ENCODE measurements at regions not wholly inside any gene's neighbourhood (a gene's known extent, or its start where the extent isn't known, plus 50 kb on each side); places are given as distances from the start of the nearest gene placed in this dataset.
"Not testable (repeated sequence)": the region's sequence is repeated elsewhere in the genome, so short reads cannot be mapped to it uniquely, and the experiment has no call there.

GRCh38 chr22:22977479-22978200, 90.0 kb downstream of the IGLL5 start:
- DNase-seq: no peak

DNA sequence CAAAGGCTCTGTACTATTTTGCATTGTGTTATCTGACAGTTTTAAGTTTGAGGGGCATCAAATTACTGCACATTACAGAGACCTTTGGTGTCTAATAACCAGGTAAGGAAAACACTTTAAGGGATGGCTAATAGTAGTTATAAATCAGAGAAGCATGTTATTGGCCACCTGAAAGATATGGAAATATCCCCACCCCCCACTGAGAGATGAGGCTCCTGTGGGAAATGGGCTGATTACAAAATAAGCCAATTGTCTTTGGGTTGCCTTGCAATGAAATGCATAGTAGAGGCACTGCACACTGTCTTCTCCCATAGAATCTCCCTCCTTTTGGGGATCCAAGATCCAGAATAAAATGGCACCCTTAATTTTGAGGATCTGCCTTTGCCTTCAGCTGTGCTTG, 91.0 kb downstream of the IGLL5 start:
- DNase-seq: no peak

DNA sequence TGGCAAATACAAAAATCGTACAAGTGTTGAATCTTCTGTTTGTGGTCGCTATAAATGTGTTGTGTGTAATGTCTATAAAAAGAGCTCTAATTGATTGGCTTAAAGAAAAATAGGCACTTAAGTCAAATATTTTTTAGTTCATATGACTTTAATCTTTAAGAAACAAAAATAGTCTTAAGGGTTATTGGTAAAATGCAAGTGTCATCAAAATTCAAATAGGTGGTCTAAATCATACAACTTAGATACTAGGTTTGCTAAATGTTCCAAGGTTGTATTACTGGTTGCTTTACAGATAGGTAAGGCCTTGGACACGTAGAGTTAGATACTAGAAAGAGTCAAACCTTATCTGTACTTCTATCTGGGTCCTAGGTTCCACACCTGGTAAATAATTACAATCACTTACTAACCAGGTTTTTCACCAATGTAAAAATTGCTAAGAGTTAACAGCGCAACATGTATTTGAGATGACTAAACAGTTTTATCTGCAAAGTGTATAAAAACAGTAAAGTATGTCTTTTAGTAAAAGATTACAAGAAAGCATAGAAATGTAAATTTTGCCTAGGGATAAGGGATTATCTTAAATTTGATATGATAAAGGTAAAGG, 91.1 kb upstream of the GNAZ start:
- no peak for DNase-seq

- DNase-seq: no peak
Measured at GRCh38 chr22:22979954-22980353, 90.4 kb upstream of the GNAZ start.

- DNase-seq: no peak
Measured at GRCh38 chr22:22981670-22982571, 88.4 kb upstream of the GNAZ start.

GRCh38 chr22:22982616-22983015, 87.7 kb upstream of the GNAZ start:
- no peak for DNase-seq

DNA sequence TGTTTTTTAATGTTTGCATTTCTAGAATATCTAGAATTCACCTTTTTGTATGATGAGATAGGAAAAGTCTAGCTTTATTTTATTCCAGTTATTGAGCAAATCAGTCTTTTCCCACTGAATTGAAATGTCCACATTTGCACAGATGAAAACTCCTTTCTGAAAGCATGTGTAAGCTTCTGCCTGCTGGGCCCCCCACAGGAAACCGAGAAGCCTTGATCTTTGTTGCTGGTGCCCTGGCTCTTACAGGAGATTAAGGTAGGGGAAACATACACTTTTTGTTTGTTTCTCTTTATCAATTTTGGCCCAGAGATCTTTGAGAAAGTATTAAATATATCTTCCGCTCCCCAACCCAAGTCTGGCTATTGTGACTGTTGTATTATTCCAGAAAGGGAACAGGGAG, 87.2 kb upstream of the GNAZ start:
- no peak for DNase-seq

GRCh38 chr22:22983816-22984215, 86.5 kb upstream of the GNAZ start:
- DNase-seq: no peak

GRCh38 chr22:22984967-22985366, 85.4 kb upstream of the GNAZ start:
- DNase-seq: no peak

DNA sequence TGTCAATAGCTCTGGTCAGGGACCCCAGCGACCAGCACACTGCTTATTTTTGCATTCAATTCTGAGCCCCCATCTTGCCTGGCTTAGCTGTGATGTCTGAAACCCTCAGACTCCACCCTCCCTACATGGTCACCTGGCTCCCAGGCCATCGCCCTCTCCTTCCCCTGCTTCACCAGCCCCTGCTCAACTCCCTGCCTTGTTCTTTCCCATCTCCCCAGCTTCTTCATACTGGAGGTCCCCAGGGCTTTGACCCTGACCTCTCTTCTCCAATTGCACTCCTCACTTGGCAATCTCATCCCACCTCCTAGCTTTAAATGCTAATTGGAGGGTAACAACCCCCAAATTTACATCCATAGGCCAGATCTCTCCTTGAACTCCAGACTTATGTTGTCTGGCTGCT, 84.3 kb upstream of the GNAZ start:
- no peak for DNase-seq

DNA sequence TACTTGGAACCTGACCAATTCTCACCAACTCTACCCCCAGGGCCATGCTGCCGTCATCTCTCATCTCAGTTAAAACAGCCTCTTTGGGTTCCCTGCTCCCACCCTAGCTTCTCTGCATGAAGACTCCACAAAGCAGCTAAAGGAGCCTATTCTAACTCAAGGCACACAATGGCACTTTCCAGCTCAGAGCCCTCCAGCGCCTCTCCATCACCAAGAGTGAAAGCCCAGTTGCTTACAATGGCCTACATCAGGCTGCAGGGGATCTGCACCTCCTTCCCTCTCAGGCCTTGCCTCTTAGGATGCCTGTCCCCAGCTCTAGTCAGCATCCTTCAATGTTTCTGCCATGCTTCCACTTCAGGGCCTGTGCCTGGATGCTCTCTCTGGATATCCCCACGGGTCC, 83.7 kb upstream of the GNAZ start:
- DNase-seq: no peak

GRCh38 chr22:22988150-22988549, 82.2 kb upstream of the GNAZ start:
- DNase-seq: no peak

DNA sequence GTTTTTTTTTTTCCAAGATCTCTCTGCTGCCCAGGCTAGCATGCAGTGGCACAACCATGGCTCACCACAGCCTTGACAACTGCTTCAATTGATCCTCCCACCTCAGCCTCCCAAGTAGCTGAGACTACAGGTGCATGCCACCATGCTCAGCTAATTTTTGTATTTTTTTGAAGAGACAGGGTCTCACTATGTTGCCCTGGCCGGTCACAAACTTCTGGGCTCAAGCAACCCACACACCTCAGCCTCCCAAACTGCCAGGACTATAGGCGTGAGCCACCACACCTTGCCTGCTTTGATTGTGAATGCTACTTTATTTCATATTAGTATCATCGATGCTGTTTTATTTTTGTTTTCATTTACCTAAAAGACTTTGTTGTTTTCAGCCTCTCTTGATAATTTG, 81.5 kb upstream of the GNAZ start:
- no peak for DNase-seq

- no peak for DNase-seq
Measured at GRCh38 chr22:22989856-22990255, 80.5 kb upstream of the GNAZ start.

- DNase-seq: not testable (repeated sequence)
Measured at GRCh38 chr22:22990711-22991505, 79.4 kb upstream of the GNAZ start.

- no peak for DNase-seq
Measured at GRCh38 chr22:22992474-22992873, 77.8 kb upstream of the GNAZ start.

GRCh38 chr22:22993184-22993583, 77.1 kb upstream of the GNAZ start:
- DNase-seq: no peak

GRCh38 chr22:22995166-22995565, 75.2 kb upstream of the GNAZ start:
- DNase-seq: no peak

DNA sequence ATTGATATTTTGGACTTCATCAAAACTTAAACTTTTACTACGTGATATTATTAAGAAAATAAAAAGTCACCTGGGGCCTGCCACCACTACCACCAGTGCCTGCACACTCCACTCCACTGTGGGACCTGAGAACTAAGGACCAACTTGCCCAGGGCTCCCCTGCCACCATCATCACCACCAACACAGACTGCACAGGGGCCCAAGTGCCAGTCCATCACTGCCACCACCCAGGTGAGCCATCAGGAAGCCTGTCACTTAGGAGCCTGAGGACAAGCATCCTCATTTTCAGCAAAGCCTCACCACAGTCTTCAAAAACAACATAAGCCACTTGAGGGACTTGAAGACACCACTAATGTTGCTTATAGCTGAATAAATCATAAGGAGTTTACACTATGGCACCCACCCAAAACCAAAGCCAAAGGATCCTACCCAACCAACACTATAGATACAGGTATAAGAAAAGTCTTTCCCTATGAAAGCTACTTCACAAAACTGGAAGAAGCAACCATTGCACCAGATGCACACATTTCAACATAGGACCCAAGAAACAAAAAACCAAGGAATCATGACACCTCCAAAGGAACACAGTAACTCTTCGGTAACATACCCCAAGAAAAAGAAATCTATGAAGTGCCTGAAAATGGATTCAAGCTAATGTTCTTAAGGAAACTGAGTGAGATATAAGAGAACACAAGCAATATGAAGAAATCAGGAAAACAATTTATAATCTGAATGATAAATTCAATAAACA, 73.6 kb upstream of the GNAZ start:
- no peak for DNase-seq

DNA sequence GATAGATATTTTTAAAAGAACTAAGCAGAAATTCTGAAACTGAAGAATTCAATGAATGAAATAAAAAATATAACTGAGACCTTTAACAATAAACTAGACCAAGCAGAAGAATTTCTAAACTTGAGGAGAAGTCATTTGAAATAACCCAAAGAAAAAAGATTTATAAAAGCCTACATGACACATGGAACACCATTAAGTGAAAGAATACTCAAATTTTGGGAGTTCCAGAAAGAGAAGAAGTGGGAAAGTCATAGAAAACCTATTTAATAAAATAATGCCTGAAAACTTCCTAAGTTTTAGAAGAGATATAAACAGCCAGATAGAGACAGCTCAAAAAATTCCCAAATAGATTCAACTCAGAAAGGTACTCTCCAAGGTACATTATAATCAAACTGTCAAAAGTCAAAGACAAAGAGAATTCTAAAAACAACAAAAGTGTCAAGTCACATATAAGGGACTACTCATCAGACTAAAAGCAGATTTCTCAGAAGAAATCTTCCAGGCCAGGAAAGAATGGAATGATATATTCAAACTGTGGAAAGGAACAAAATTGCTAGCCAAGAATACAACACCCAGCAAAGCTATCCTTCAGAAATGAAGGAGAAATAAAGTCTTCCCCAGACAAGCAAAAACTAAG, 72.9 kb upstream of the GNAZ start:
- DNase-seq: no peak

DNA sequence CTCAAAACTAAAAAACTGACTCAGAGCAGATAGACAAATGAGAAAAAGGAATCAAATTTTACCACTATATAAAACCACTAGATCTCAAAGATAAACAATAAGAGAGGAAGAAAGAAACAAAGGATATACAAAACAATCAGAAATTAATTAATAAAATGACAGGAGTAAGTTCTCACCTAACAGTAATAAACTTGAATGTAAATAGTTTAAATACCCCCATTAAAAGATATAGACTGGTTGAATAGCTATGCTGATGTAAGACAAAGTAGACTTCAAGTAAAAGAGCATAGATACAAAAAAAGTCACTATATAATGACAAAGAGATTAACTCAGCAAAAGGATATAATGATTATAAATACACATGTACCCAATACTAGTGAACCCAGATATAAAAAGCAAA, 72.3 kb upstream of the GNAZ start:
- no peak for DNase-seq

- DNase-seq: no peak
Measured at GRCh38 chr22:22999523-22999922, 70.8 kb upstream of the GNAZ start.
